Liver (tissue), 8 donors: ENCODE measurements at regions not wholly inside any gene's neighbourhood (a gene's known extent, or its start where the extent isn't known, plus 50 kb on each side); places are given as distances from the start of the nearest gene placed in this dataset.

Experiments
- DNase-seq: peaks from one replicate; pipeline ENCODE4 v3.0.0-alpha.2; 2017; ENCODE audit warnings: low spot score
- H3K27ac ChIP-seq, 2 donors: one replicate each; pipeline ENCODE4 v1.7.0; 2013; ENCODE audit warnings: inconsistent platforms in 2 of 2, low read length in 2 of 2, control low read depth in 1 of 2, low read depth in 1 of 2, mild to moderate bottlenecking in 1 of 2
- H3K27me3 ChIP-seq, 4 donors: one replicate each; pipeline versions ENCODE4 v1.6.1 to v1.7.0; 2013; ENCODE audit warnings: low read length in 3 of 4, inconsistent platforms in 1 of 4, mild to moderate bottlenecking in 1 of 4, moderate library complexity in 1 of 4; ENCODE audit not compliant: control insufficient read depth in 4 of 4, insufficient read depth in 4 of 4
- H3K36me3 ChIP-seq, 4 donors: one replicate each; pipeline versions ENCODE4 v1.6.1 to v1.7.0; 2013; ENCODE audit warnings: low read length in 3 of 4, mild to moderate bottlenecking in 3 of 4, low read depth in 1 of 4, moderate library complexity in 1 of 4; ENCODE audit not compliant: control insufficient read depth in 4 of 4, insufficient read depth in 3 of 4
- H3K4me1 ChIP-seq, 4 donors: one replicate each; pipeline versions ENCODE4 v1.6.1 to v1.7.0; 2013; ENCODE audit warnings: low read length in 3 of 4, mild to moderate bottlenecking in 3 of 4, moderate library complexity in 1 of 4; ENCODE audit not compliant: control insufficient read depth in 4 of 4, insufficient read depth in 4 of 4
- H3K4me3 ChIP-seq, 3 donors: one replicate each; pipeline versions ENCODE4 v1.6.1 to v1.7.0; 2013; ENCODE audit warnings: low read length in 3 of 3, control low read depth in 1 of 3, low read depth in 1 of 3, mild to moderate bottlenecking in 1 of 3
- H3K9ac ChIP-seq, 2 donors: one replicate each; pipeline ENCODE4 v1.7.0; 2013; ENCODE audit warnings: low read length in 2 of 2, mild to moderate bottlenecking in 2 of 2, moderate library complexity in 2 of 2, control low read depth in 1 of 2, low read depth in 1 of 2
- H3K9me3 ChIP-seq, 4 donors: one replicate each; pipeline versions ENCODE4 v1.6.1 to v1.7.0; 2013; ENCODE audit warnings: low read length in 3 of 4; ENCODE audit not compliant: control insufficient read depth in 4 of 4
- EGR1 ChIP-seq, 2 donors: IDR thresholded peaks; 2 replicates each; pipeline ENCODE4 v1.6.1; 2016 to 2018; ENCODE audit warnings: antibody characterized with exemption in 2 of 2, low read depth in 2 of 2
- FOXA1 ChIP-seq: IDR thresholded peaks from 2 replicates; pipeline ENCODE4 v1.6.1; 2016; ENCODE audit warnings: antibody characterized with exemption
- FOXA2 ChIP-seq: IDR thresholded peaks from 2 replicates; pipeline ENCODE4 v1.6.1; 2016; ENCODE audit warnings: antibody characterized with exemption
- GABPA ChIP-seq, 2 donors: IDR thresholded peaks in 1 of 2; conservative IDR thresholded peaks in 1 of 2; 2 replicates each; pipeline ENCODE4 v1.6.1; 2016; ENCODE audit warnings: antibody characterized with exemption in 2 of 2, mild to moderate bottlenecking in 1 of 2, moderate library complexity in 1 of 2
- HNF4A ChIP-seq, 2 donors: conservative IDR thresholded peaks; 2 replicates each; pipeline ENCODE4 v1.6.1; 2016; ENCODE audit warnings: antibody characterized with exemption in 2 of 2, mild to moderate bottlenecking in 2 of 2
- HNF4G ChIP-seq: IDR thresholded peaks from 2 replicates; pipeline ENCODE4 v1.6.1; 2016; ENCODE audit warnings: antibody characterized with exemption
- JUND ChIP-seq, 2 donors: IDR thresholded peaks; 2 replicates each; pipeline ENCODE4 v1.6.1; 2016; ENCODE audit warnings: antibody characterized with exemption in 2 of 2
- NR2F2 ChIP-seq: IDR thresholded peaks from 2 replicates; pipeline ENCODE4 v1.6.1; 2016; ENCODE audit warnings: antibody characterized with exemption
- RAD21 ChIP-seq, 2 donors: IDR thresholded peaks; 2 replicates each; pipeline ENCODE4 v1.6.1; 2016; ENCODE audit warnings: antibody characterized with exemption in 2 of 2, mild to moderate bottlenecking in 2 of 2
- RXRA ChIP-seq, 2 donors: IDR thresholded peaks; 2 replicates each; pipeline ENCODE4 v1.6.1; 2017 to 2018; ENCODE audit warnings: antibody characterized with exemption in 2 of 2, mild to moderate bottlenecking in 1 of 2
- SP1 ChIP-seq: IDR thresholded peaks from 2 replicates; pipeline ENCODE4 v1.6.1; 2018; ENCODE audit warnings: antibody characterized with exemption, mild to moderate bottlenecking
- TAF1 ChIP-seq: conservative IDR thresholded peaks from 2 replicates; pipeline ENCODE4 v1.6.1; 2016; ENCODE audit warnings: antibody characterized with exemption, mild to moderate bottlenecking
- YY1 ChIP-seq: IDR thresholded peaks from 2 replicates; pipeline ENCODE4 v1.6.1; 2016; ENCODE audit warnings: antibody characterized with exemption, mild to moderate bottlenecking
- WGBS: extraction: QIAGEN DNeasy Blood & Tissue Kit; methylation state at CpG from one replicate; pipeline ENCODE4 v1.1.7; 2013; 5-methylcytosine and 5-hydroxymethylcytosine counted together
- TF ChIP-seq, protein P1 (sequence below): fragments of 150-350 bp; IDR thresholded peaks from 2 replicates; pipeline ENCODE4 v1.5.1; 2017; ENCODE audit warnings: improper control_type of control experiment, low read depth, low read length; ENCODE audit not compliant: missing input control
- TF ChIP-seq, protein P2 (sequence below): IDR thresholded peaks from 2 replicates; pipeline ENCODE4 v1.6.1; 2016; ENCODE audit warnings: antibody characterized with exemption
- TF ChIP-seq, protein P3 (sequence below): IDR thresholded peaks from 2 replicates; pipeline ENCODE4 v1.6.1; 2016; ENCODE audit warnings: antibody characterized with exemption
- donor health status: healthy.
- donor health status: healthy.
- donor health status: healthy.
- donor health status: healthy.
- donor health status: healthy.

DNA sequence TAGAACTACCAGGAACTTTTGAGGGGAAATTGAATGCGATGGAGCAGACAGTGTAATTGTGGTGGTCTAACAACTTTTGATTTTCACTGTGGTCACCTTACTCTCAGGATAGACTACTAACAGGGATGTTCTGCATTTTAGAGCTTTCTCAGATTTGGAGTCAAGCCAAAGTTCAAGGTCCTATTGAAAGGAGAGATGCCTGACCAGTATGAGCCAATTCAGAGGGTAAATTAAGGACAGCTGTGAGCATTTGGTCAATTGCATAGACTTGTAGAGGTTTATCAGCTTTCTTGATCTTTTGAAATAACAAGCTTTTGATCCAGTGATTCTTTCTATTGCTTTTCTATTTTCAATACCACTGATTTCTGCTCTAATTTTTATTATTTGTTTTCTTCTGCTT, 1095.7 kb upstream of the CNTNAP5 start:
- Histone ChIP-seq H3K36me3 (no peaks in the 10 kb centered on the region), H3K4me1 (no peaks in the 10 kb centered on the region), H3K9me3 (peaks cover 0 to 13% (median 3%) of the 10 kb centered on the region in 4 donors)

DNA sequence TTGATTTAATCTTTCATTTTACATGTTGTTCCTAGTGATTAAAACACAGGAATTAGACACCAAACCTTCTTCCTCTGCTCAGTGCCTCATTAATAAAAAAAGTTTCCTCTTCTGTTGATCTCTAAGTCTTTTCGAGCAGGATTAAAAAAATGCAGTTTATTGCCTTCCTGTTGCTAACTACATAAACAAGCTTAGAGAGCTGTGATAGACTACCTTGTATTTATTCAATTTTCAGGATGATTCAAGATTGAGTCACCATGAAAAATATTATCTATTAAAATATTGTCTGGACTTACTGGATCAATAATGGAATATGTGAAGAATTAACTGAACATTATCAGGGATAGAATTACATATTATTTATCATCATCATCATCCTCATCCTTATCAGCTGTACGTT, 1089.6 kb upstream of the CNTNAP5 start:
- no peaks in the 10 kb centered on the region for H3K27me3 ChIP-seq
- no peaks in the 10 kb centered on the region for H3K36me3 ChIP-seq
- no peaks in the 10 kb centered on the region for H3K4me1 ChIP-seq
- no peak overlapping the region for H3K4me3 ChIP-seq
- H3K27ac ChIP-seq = no peak overlapping the region
- TF ChIP-seq HNF4A (conservative IDR thresholded peaks at IDR 0.05) = no peak
- TF ChIP-seq GABPA (IDR thresholded peaks at IDR 0.05 in 1 of 2, conservative IDR thresholded peaks at IDR 0.05 in 1 of 2) = no peak
- TF ChIP-seq, protein P1, sequence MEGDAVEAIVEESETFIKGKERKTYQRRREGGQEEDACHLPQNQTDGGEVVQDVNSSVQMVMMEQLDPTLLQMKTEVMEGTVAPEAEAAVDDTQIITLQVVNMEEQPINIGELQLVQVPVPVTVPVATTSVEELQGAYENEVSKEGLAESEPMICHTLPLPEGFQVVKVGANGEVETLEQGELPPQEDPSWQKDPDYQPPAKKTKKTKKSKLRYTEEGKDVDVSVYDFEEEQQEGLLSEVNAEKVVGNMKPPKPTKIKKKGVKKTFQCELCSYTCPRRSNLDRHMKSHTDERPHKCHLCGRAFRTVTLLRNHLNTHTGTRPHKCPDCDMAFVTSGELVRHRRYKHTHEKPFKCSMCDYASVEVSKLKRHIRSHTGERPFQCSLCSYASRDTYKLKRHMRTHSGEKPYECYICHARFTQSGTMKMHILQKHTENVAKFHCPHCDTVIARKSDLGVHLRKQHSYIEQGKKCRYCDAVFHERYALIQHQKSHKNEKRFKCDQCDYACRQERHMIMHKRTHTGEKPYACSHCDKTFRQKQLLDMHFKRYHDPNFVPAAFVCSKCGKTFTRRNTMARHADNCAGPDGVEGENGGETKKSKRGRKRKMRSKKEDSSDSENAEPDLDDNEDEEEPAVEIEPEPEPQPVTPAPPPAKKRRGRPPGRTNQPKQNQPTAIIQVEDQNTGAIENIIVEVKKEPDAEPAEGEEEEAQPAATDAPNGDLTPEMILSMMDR = no peak
- TF ChIP-seq YY1 = no peak
- TF ChIP-seq HNF4G = no peak
- TF ChIP-seq, protein P2, sequence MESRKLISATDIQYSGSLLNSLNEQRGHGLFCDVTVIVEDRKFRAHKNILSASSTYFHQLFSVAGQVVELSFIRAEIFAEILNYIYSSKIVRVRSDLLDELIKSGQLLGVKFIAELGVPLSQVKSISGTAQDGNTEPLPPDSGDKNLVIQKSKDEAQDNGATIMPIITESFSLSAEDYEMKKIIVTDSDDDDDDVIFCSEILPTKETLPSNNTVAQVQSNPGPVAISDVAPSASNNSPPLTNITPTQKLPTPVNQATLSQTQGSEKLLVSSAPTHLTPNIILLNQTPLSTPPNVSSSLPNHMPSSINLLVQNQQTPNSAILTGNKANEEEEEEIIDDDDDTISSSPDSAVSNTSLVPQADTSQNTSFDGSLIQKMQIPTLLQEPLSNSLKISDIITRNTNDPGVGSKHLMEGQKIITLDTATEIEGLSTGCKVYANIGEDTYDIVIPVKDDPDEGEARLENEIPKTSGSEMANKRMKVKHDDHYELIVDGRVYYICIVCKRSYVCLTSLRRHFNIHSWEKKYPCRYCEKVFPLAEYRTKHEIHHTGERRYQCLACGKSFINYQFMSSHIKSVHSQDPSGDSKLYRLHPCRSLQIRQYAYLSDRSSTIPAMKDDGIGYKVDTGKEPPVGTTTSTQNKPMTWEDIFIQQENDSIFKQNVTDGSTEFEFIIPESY = no peak
- TF ChIP-seq SP1 = no peak
- TF ChIP-seq FOXA2 = no peak
- no peak for TF ChIP-seq NR2F2
- TF ChIP-seq EGR1 (IDR thresholded peaks at IDR 0.05; ENCODE audit: low read depth in 2 of 2) = no peak
- no peak for TF ChIP-seq JUND (IDR thresholded peaks at IDR 0.05)
- TF ChIP-seq FOXA1 = no peak
- no peak for TF ChIP-seq RAD21 (IDR thresholded peaks at IDR 0.05)
- no peaks in the 10 kb centered on the region for H3K9me3 ChIP-seq
- H3K9ac ChIP-seq = no peak overlapping the region
- no peak for DNase-seq
- 54% methylated on average over 2 of the region's 2 CpGs for WGBS

More for the DNA sequence above, 1095.7 kb upstream of the CNTNAP5 start:
- Histone ChIP-seq H3K27me3 (no peaks in the 10 kb centered on the region), H3K4me3 (no peak overlapping the region), H3K27ac (no peak overlapping the region), H3K9ac (no peak overlapping the region)
- WGBS = 85% methylated on average over 1 of the region's 1 CpG
- no peak for DNase-seq
- TF ChIP-seq HNF4A (conservative IDR thresholded peaks at IDR 0.05) (peak; percentile 9 to 55), RXRA (IDR thresholded peaks at IDR 0.05) (peak in 1 of 2 donors; percentile 52), EGR1 (IDR thresholded peaks at IDR 0.05; ENCODE audit: low read depth in 2 of 2) (no peak)

DNA sequence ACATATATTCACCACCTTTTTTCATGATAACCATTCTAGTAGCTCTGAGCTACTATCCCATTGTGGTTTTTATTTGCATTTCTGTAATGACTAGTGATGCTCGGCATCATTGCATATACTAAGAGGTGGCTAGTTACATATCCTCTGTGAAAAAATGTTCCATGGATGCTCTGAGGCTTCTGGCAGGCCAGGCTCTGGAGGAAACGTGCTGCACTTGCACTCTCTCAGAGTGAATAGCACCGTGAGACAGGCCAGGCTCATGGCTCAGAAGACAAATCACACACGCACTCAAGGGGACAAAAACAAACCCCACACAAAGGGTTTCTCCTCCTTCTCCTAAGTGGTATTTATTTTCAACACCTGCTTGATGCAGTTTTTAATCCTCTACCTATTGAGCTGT, 1085.3 kb upstream of the CNTNAP5 start:
- no peak for DNase-seq
- Histone ChIP-seq H3K9ac (no peak overlapping the region), H3K4me3 (no peak overlapping the region), H3K4me1 (no peaks in the 10 kb centered on the region), H3K36me3 (no peaks in the 10 kb centered on the region), H3K27me3 (no peaks in the 10 kb centered on the region), H3K27ac (no peak overlapping the region), H3K9me3 (no peaks in the 10 kb centered on the region)
- 68% methylated on average over 4 of the region's 4 CpGs for WGBS
- no peak for TF ChIP-seq TAF1
- TF ChIP-seq, protein P3, sequence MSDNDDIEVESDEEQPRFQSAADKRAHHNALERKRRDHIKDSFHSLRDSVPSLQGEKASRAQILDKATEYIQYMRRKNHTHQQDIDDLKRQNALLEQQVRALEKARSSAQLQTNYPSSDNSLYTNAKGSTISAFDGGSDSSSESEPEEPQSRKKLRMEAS = no peak
- TF ChIP-seq, protein P2 = no peak
